ENCODE measurements at regions not wholly inside any gene's neighbourhood (a gene's known extent, or its start where the extent isn't known, plus 50 kb on each side); places are given as distances from the start of the nearest gene placed in this dataset.

DNA sequence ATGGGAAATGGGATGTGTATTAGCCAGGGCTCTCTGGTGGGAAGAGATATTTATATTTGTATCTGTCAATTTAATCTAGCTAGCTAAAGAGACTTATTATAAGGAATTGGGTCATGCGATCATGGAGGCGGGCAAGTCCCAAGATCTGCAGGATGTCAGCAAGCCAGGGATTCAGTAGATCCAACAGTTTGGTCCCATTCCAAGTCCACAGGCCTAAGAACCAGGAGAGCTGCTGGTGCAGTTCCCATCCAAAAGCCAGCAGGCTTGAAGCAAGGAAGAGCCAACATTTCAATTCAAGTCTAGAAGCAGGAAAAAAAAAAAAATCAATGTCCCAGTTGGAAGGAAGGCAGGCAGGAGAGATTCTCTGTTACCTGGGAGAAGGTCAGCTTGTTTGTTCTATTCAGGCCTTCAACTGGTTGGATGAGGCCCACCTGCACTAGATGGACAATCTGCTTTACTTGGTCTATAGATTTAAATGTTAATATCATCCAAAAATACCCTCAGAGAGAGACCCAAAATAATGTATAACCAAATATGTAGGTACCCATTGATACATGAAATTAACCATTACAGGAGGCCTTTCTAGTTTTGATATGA is 60.7 kb upstream of the BCAT1 start:
- DNase-seq (no peak), ATAC-seq (no peak)

DNA sequence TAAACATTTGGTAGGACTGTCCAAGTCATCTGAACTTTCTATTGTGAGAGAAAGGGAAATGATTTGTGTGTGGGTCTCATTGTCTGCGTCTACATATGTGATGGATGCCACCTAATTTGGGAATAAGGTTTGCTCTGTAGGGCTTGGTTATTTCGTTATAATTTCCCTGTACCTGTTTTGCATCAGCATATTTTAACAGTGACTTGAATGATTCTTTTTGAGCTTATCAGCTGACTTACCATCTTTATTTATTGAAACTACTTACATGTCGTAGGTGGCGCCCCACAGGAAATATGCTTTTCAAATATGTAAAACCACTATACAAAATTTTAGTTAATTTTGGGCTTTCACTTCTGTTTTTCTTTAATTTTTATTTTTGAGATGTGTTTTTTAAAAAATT is 56.5 kb upstream of the BCAT1 start:
- ATAC-seq, result no peak
- DNase-seq, result no peak

DNA sequence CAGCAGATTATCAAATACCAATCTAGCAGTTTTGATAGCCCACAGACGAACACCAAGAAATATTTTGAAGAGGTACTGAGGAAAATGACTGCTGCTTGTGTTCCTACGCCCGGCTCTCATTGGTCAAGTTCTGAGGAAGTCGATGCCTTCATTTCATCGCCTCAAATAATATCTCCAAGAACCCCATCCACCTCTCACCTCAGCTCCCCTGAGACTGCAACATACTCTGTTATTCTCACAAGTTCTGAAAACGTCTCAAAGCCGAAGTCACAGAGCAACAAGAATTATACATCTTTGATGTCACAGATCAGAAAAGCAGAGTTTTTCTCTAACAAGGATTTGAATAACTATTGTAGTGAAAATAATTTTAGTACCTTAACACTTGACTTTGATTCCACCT is 55.5 kb upstream of the BCAT1 start:
- DNase-seq (no peak), ATAC-seq (no peak)

DNA sequence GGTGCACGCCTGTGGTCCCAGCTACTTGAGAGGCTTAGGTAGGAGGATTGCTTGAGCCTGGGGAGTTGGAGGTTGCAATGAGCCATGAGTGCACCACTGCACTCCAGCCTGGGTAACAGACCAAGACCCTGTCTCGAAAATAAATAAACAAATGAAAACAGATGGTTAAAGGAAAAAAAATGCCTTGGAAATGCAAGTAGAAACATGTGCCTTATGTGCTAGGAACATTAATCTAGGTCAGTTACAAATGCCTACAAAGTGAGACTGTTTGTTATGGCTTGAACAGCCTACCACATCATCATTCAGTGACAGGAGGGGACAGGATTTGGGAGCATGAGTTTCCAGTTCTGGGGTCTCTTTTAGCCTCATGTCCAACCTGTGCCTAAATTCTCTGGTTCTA is 52.4 kb upstream of the BCAT1 start:
- ATAC-seq (no peak), DNase-seq (no peak)
